ENCODE measurements at regions not wholly inside any gene's neighbourhood (a gene's known extent, or its start where the extent isn't known, plus 50 kb on each side); places are given as distances from the start of the nearest gene placed in this dataset.
"Not testable (repeated sequence)": the region's sequence is repeated elsewhere in the genome, so short reads cannot be mapped to it uniquely, and the experiment has no call there.

GRCh38 chr6:80981226-80981625 lies 771.3 kb downstream of the TENT5A start:
- TF ChIP-seq, protein P1, sequence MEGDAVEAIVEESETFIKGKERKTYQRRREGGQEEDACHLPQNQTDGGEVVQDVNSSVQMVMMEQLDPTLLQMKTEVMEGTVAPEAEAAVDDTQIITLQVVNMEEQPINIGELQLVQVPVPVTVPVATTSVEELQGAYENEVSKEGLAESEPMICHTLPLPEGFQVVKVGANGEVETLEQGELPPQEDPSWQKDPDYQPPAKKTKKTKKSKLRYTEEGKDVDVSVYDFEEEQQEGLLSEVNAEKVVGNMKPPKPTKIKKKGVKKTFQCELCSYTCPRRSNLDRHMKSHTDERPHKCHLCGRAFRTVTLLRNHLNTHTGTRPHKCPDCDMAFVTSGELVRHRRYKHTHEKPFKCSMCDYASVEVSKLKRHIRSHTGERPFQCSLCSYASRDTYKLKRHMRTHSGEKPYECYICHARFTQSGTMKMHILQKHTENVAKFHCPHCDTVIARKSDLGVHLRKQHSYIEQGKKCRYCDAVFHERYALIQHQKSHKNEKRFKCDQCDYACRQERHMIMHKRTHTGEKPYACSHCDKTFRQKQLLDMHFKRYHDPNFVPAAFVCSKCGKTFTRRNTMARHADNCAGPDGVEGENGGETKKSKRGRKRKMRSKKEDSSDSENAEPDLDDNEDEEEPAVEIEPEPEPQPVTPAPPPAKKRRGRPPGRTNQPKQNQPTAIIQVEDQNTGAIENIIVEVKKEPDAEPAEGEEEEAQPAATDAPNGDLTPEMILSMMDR (conservative IDR thresholded peaks at IDR 0.05; ENCODE audit: low read depth in 2 of 2), result not testable (repeated sequence)
- not testable (repeated sequence) for TF ChIP-seq EZH2 (IDR thresholded peaks at IDR 0.05; ENCODE audit: low read depth, unreplicated experiment); POLR2AphosphoS5 (IDR thresholded peaks at IDR 0.05; ENCODE audit: low read depth); REST (IDR thresholded peaks at IDR 0.05; ENCODE audit: unreplicated experiment); STAT1 (IDR thresholded peaks at IDR 0.05; ENCODE audit: unreplicated experiment); JUNB (IDR thresholded peaks at IDR 0.05; ENCODE audit: unreplicated experiment); EZH2phosphoT487 (IDR thresholded peaks at IDR 0.05; ENCODE audit: unreplicated experiment); CREB1 (CRISPR knock-in tag; IDR thresholded peaks at IDR 0.05; ENCODE audit: low read depth); NANOG (IDR thresholded peaks at IDR 0.05; ENCODE audit: borderline replicate concordance); ZNF114 (CRISPR knock-in tag; IDR thresholded peaks at IDR 0.05)
- TF ChIP-seq, protein P2, sequence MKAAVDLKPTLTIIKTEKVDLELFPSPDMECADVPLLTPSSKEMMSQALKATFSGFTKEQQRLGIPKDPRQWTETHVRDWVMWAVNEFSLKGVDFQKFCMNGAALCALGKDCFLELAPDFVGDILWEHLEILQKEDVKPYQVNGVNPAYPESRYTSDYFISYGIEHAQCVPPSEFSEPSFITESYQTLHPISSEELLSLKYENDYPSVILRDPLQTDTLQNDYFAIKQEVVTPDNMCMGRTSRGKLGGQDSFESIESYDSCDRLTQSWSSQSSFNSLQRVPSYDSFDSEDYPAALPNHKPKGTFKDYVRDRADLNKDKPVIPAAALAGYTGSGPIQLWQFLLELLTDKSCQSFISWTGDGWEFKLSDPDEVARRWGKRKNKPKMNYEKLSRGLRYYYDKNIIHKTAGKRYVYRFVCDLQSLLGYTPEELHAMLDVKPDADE (IDR thresholded peaks at IDR 0.05), result not testable (repeated sequence)
- TF ChIP-seq, protein P3, sequence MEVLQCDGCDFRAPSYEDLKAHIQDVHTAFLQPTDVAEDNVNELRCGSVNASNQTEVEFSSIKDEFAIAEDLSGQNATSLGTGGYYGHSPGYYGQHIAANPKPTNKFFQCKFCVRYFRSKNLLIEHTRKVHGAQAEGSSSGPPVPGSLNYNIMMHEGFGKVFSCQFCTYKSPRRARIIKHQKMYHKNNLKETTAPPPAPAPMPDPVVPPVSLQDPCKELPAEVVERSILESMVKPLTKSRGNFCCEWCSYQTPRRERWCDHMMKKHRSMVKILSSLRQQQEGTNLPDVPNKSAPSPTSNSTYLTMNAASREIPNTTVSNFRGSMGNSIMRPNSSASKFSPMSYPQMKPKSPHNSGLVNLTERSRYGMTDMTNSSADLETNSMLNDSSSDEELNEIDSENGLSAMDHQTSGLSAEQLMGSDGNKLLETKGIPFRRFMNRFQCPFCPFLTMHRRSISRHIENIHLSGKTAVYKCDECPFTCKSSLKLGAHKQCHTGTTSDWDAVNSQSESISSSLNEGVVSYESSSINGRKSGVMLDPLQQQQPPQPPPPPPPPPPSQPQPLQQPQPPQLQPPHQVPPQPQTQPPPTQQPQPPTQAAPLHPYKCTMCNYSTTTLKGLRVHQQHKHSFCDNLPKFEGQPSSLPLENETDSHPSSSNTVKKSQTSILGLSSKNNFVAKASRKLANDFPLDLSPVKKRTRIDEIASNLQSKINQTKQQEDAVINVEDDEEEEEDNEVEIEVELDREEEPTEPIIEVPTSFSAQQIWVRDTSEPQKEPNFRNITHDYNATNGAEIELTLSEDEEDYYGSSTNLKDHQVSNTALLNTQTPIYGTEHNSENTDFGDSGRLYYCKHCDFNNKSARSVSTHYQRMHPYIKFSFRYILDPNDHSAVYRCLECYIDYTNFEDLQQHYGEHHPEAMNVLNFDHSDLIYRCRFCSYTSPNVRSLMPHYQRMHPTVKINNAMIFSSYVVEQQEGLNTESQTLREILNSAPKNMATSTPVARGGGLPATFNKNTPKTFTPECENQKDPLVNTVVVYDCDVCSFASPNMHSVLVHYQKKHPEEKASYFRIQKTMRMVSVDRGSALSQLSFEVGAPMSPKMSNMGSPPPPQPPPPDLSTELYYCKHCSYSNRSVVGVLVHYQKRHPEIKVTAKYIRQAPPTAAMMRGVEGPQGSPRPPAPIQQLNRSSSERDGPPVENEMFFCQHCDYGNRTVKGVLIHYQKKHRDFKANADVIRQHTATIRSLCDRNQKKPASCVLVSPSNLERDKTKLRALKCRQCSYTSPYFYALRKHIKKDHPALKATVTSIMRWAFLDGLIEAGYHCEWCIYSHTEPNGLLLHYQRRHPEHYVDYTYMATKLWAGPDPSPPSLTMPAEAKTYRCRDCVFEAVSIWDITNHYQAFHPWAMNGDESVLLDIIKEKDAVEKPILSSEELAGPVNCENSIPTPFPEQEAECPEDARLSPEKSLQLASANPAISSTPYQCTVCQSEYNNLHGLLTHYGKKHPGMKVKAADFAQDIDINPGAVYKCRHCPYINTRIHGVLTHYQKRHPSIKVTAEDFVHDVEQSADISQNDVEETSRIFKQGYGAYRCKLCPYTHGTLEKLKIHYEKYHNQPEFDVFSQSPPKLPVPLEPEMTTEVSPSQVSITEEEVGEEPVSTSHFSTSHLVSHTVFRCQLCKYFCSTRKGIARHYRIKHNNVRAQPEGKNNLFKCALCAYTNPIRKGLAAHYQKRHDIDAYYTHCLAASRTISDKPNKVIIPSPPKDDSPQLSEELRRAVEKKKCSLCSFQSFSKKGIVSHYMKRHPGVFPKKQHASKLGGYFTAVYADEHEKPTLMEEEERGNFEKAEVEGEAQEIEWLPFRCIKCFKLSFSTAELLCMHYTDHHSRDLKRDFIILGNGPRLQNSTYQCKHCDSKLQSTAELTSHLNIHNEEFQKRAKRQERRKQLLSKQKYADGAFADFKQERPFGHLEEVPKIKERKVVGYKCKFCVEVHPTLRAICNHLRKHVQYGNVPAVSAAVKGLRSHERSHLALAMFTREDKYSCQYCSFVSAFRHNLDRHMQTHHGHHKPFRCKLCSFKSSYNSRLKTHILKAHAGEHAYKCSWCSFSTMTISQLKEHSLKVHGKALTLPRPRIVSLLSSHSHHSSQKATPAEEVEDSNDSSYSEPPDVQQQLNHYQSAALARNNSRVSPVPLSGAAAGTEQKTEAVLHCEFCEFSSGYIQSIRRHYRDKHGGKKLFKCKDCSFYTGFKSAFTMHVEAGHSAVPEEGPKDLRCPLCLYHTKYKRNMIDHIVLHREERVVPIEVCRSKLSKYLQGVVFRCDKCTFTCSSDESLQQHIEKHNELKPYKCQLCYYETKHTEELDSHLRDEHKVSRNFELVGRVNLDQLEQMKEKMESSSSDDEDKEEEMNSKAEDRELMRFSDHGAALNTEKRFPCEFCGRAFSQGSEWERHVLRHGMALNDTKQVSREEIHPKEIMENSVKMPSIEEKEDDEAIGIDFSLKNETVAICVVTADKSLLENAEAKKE (CRISPR knock-in tag; IDR thresholded peaks at IDR 0.05), result not testable (repeated sequence)

Measured in GM23338 (cell line).